GM03348 (cell line): ENCODE measurements at regions not wholly inside any gene's neighbourhood (a gene's known extent, or its start where the extent isn't known, plus 50 kb on each side); places are given as distances from the start of the nearest gene placed in this dataset.
"Not testable (repeated sequence)": the region's sequence is repeated elsewhere in the genome, so short reads cannot be mapped to it uniquely, and the experiment has no call there.

ENCODE experiments used
- DNase-seq: peaks from one replicate; pipeline ENCODE4 v3.0.0; 2012; ENCODE audit warnings: low spot score

- DNase-seq = no peak
These were observed 567.3 kb upstream of the ZNF385D start for GRCh38 chr3:22318325-22318724.

GRCh38 chr3:22319446-22319845, 568.4 kb upstream of the ZNF385D start:
- DNase-seq = no peak

GRCh38 chr3:22322861-22323260, 571.9 kb upstream of the ZNF385D start:
- no peak for DNase-seq

- no peak for DNase-seq
These were observed 575.3 kb upstream of the ZNF385D start for GRCh38 chr3:22326305-22326704.

GRCh38 chr3:22334996-22335395, 584.0 kb upstream of the ZNF385D start:
- no peak for DNase-seq

DNA sequence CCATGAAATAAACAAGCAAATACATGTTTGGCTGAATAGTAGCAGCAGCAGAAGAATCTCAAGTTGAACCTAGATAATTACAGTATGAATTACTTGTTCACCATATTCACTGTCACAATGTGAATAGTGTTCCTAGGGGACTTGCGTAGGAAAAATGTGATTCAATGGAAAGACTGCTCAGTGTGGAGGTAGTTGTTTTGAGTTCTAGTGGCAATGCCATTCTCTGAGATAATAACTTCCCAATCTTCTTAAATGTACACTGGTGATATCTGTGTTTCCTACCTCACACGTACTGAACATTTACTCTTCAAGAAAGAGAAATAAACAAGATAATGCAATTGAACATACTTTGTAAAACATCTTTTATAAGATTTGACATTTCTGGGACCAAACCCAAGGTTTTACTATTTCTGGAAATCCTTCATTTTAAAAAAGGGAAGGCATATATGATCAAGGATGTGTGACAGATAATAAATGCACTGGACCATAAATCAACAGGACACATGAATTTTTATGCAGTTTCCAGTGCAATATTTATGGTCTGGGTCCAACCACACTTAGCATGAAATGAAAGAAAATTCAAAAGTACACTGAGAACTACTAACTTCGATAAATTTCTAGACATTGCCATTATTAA, 598.3 kb upstream of the ZNF385D start:
- no peak for DNase-seq

GRCh38 chr3:22351806-22352205, 600.8 kb upstream of the ZNF385D start:
- no peak for DNase-seq

DNA sequence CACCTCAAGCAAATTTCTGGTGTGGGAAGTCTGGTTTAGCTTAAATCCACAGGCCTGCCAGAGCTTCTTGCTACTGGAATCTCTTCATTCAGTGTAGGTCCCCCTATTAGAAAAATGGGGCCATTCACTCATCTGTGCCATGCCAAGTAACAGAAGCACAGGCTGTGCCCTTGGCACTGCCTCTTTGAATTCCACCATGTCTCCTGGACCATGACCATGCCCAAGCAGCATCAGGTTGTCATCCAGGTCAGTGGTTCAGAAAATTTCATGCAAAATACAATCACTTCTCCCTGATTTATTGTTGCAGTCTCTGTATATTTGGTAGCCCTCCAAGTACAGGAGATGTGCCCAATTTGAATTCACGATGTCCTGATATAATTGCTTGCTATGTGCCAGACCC, 602.1 kb upstream of the ZNF385D start:
- no peak for DNase-seq

GRCh38 chr3:22358334-22358733, 607.3 kb upstream of the ZNF385D start:
- DNase-seq = no peak

DNA sequence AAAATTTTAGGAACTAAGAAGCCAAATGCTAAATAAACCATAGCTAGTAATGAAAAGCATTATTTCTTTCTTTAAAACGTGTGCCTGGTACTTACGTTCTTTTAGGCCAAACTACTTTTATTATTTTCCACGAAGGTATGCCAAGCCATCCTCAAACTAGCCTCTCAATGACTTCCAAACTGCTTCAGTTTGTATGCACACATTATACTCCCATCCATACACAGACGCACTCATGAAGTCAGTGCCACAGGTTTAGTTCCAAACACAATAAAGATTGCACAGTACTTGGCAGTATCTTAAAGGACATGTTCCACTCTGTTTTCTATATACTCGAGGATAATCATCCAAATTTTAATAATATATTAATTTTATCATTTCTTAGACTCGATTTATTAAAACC, 609.2 kb upstream of the ZNF385D start:
- DNase-seq = no peak

GRCh38 chr3:22360970-22361369, 610.0 kb upstream of the ZNF385D start:
- peak; percentile 12 for DNase-seq

DNA sequence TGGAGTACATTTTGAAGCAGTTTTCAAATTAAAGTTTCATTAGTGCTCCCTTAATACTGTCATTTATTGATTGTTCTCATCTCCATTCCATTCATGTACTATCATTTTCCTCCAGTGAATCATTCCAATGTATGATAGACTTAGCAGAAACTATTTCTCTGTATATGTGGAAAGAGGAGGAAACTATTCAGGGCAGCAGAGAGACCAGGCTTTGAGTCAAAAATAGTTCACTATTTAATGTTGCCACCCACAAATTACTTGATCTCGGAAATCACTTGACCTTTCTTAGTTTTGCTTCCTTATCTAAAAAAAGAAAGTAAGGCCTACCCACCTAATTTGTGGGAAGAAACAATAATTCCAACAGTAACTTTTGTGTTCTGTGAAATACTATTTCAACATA, 610.5 kb upstream of the ZNF385D start:
- peak; percentile 12 for DNase-seq

DNA sequence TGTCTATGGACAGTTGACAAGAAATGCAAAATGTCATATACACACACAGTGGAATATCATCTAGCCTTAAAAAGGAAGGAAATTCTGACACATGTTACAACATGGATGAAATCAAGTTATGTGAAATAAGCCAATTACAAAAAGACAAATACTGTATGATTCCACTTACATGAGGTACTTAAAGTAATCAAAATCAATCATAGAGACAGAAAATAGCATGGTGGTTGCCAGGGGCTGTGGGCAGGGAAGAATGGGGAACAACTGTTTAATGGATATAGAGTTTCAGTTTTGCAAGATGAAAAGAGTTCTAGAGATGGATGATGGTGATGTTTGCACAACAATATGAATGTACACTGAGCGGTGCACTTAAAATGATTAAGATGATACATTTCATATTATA, 613.8 kb upstream of the ZNF385D start:
- no peak for DNase-seq

DNA sequence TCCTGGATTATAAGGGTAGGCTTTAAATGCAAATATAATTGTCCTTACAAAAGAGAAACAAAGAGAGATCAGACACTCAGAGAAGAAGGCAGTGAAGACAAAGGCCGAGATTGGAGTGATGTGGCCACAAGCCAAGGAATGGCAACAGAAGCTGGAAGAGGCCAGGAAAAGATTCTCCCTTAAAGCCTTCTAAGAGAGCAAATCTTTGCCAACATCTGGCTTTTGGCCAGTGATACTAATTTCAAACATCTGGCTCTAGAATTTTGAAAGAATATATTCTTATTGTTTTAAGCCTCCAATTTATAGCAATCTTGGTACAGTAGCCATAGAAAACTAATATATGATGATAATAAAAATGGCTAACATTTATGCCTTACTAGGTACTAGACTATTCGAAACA, 615.8 kb upstream of the ZNF385D start:
- DNase-seq = no peak

DNA sequence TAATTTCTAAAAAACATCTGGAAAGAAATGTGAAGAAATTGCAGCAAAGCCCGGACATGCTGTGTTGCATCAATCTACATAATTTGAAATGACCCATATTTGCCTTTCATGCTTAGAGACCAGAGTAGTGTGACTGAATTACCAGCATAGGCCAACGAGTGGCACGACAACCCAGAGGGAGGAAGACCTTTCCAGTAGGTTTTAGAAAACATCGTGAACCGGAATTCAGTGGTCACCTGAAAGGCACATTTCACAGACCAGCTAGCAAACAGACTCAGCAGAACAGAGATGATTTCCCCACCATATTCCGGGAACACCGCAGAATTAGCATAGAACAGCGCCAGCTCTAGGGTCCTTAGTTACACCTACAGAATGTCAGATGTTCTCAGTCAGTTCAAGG, 620.0 kb upstream of the ZNF385D start:
- DNase-seq = no peak

DNA sequence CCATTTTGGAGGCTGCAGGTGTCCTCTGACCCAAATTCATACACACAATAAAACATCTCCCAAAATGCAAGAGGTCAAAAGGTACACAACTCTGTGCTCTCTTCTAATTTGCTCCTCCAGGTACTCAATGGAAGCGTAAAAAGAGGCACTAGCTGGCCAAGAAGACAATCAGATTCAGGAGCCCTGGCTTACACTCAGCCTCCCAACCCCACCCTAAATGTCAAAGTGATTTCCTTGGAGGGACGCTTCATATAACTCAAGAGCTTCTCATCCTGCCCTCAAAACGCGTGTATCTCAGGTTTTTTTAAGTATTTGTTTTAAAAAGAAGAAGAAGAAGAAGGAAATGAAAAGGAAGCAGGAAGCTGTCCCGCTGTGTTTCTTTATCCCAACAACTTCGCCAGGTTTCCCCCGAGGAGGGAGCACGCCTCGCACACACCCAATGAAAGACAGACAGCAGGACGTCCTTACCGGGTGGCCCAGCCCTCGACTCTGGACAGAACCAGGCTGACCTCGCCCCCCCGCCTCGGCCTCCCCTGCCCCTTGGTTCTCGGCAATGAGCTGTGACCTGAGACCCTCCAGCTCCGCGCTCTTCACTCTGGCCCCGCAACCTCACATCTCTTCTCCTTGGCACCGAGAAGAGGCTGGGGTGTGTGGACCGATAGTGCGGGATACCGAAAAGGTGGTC, 620.7 kb upstream of the ZNF385D start:
- DNase-seq = peak; percentile 3

- peak; percentile 38 for DNase-seq
These were observed 621.5 kb upstream of the ZNF385D start for GRCh38 chr3:22372292-22373062.

DNA sequence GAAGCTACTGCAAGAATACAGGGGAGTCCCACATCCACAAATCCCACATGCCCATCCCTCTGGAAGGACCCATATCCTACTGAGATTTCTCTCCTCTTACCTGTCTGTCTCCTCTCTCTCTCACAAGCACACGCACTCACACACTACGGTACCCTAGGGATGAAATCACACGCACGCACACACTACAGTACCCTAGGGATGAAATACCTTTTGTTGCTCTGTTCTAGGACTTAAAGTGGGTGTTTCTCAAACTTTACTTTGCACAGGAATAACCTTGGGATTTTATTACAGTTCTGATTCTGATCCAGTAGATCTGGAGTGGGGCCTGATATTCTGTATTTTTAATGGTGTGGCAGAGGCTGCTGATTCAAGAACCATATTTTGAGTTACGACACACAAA, 622.2 kb upstream of the ZNF385D start:
- no peak for DNase-seq

GRCh38 chr3:22373827-22374226, 622.8 kb upstream of the ZNF385D start:
- DNase-seq = no peak

GRCh38 chr3:22377421-22377820, 626.4 kb upstream of the ZNF385D start:
- DNase-seq = peak; percentile 52

DNA sequence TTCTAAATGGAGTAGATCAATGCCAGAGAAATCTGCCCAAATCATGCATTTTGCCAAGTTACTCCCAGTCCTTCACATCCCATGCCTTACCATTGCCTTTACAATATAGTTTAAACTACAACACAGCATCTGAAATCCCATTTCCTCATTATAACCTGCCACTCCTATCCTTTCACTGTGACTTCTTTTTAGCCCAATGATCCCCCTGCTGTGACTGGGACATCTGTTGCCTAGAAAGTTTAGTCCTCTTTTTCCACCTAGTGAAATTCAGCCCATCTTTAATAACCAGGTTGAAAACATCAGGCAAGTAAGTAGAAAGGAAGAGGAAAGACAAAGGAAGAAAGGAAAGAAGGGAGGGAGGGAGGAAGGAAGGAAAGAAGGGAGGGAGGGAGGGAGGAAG, 627.9 kb upstream of the ZNF385D start:
- no peak for DNase-seq

GRCh38 chr3:22380253-22380652, 629.2 kb upstream of the ZNF385D start:
- DNase-seq = no peak

- DNase-seq = not testable (repeated sequence)
These were observed 630.6 kb upstream of the ZNF385D start for GRCh38 chr3:22381564-22381963.
